HEK293T (cell line): ENCODE measurements at regions not wholly inside any gene's neighbourhood (a gene's known extent, or its start where the extent isn't known, plus 50 kb on each side); places are given as distances from the start of the nearest gene placed in this dataset.

Experiments used
- ARNT ChIP-seq: fragments of 450-650 bp; IDR thresholded peaks from 2 replicates; pipeline ENCODE4 v1.6.1; 2017; ENCODE audit warnings: mild to moderate bottlenecking
- BHLHE40 ChIP-seq: fragments of 450-650 bp; IDR thresholded peaks from 2 replicates; pipeline ENCODE4 v1.6.1; 2016; ENCODE audit warnings: mild to moderate bottlenecking, moderate library complexity, borderline replicate concordance
- CTBP1 ChIP-seq: fragments of 450-650 bp; IDR thresholded peaks from 2 replicates; pipeline ENCODE4 v1.6.1; 2016; ENCODE audit warnings: borderline replicate concordance
- ELF4 ChIP-seq: fragments of 450-650 bp; IDR thresholded peaks from 2 replicates; pipeline ENCODE4 v1.6.1; 2017; ENCODE audit warnings: antibody characterized with exemption
- FOXA1 ChIP-seq: fragments of 450-650 bp; IDR thresholded peaks from 2 replicates; pipeline ENCODE4 v1.6.1; 2016; ENCODE audit warnings: mild to moderate bottlenecking
- FOXM1 ChIP-seq: fragments of 450-650 bp; IDR thresholded peaks from 2 replicates; pipeline ENCODE4 v1.6.1; 2017; ENCODE audit warnings: mild to moderate bottlenecking, borderline replicate concordance
- L3MBTL2 ChIP-seq: fragments of 450-650 bp; conservative IDR thresholded peaks from 2 replicates; pipeline ENCODE4 v1.6.1; 2016; ENCODE audit warnings: mild to moderate bottlenecking
- LEF1 ChIP-seq: fragments of 450-650 bp; IDR thresholded peaks from 2 replicates; pipeline ENCODE4 v1.6.1; 2017; ENCODE audit warnings: mild to moderate bottlenecking, borderline replicate concordance
- NFRKB ChIP-seq: fragments of 450-650 bp; IDR thresholded peaks from 2 replicates; pipeline ENCODE4 v1.6.1; 2016; ENCODE audit warnings: mild to moderate bottlenecking, moderate library complexity
- SP1 ChIP-seq: fragments of 450-650 bp; IDR thresholded peaks from 2 replicates; pipeline ENCODE4 v1.6.1; 2017
- SUZ12 ChIP-seq: fragments of 450-650 bp; IDR thresholded peaks from 2 replicates; pipeline ENCODE4 v1.6.1; 2016; ENCODE audit warnings: mild to moderate bottlenecking
- TARDBP ChIP-seq: fragments of 450-650 bp; IDR thresholded peaks from 2 replicates; pipeline ENCODE4 v1.6.1; 2016
- ZNF384 ChIP-seq: fragments of 450-650 bp; IDR thresholded peaks from 2 replicates; pipeline ENCODE4 v1.6.1; 2016
- TF ChIP-seq, protein P1 (sequence below): fragments of 450-650 bp; IDR thresholded peaks from 2 replicates; pipeline ENCODE4 v1.6.1; 2016

GRCh38 chr14:97155320-97155719 lies 358.1 kb downstream of the VRK1 start:
- TF ChIP-seq SP1 (no peak), FOXM1 (no peak), SUZ12 (no peak), ARNT (no peak), FOXA1 (no peak), BHLHE40 (no peak), CTBP1 (no peak), ZNF384 (no peak), TARDBP (no peak), ELF4 (no peak), LEF1 (no peak), L3MBTL2 (no peak), NFRKB (no peak)
- TF ChIP-seq, protein P1, sequence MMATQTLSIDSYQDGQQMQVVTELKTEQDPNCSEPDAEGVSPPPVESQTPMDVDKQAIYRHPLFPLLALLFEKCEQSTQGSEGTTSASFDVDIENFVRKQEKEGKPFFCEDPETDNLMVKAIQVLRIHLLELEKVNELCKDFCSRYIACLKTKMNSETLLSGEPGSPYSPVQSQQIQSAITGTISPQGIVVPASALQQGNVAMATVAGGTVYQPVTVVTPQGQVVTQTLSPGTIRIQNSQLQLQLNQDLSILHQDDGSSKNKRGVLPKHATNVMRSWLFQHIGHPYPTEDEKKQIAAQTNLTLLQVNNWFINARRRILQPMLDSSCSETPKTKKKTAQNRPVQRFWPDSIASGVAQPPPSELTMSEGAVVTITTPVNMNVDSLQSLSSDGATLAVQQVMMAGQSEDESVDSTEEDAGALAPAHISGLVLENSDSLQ, result no peak
